SK-N-SH (cell line): ENCODE measurements at regions not wholly inside any gene's neighbourhood (a gene's known extent, or its start where the extent isn't known, plus 50 kb on each side); places are given as distances from the start of the nearest gene placed in this dataset.

Experiments
- CTCF ChIA-PET: fragments of 300-600, 350-600 bp; formaldehyde crosslinking; extraction: SDS; loops from one replicate; lab custom pipeline; 2021; lab: Yijun Ruan, JAX
- POLR2A ChIA-PET: fragments of 350-600 bp; sonication (Branson Sonifier 250); formaldehyde crosslinking; extraction: SDS; loops from one replicate; lab custom pipeline; 2020; ENCODE audit warnings: antibody characterized with exemption, inconsistent platforms; lab: Yijun Ruan, JAX
- DNase-seq: peaks from one replicate; pipeline ENCODE4 v3.0.0; 2012
- H2AFZ ChIP-seq: fragments of 200-600 bp; sonication (generic); 2 replicates; pipeline ENCODE4 v1.8.1; 2016; ENCODE audit warnings: antibody characterized with exemption, mild to moderate bottlenecking, low read depth
- H3F3A ChIP-seq: fragments of 200-600 bp; sonication (generic); replicated peaks from 2 replicates; pipeline ENCODE3; 2016; ENCODE audit warnings: antibody characterized with exemption, mild to moderate bottlenecking; ENCODE audit not compliant: insufficient read depth
- H3K27ac ChIP-seq, 2 experiments: fragments of 200-500 bp in 1 of 2; fragments of 200-600 bp in 1 of 2; sonication (Bioruptor generic) in 1 of 2; sonication (generic), shearing (Covaris generic) in 1 of 2; 2 replicates each; pipeline versions ENCODE4 v1.5.1 to v1.6.1; 2014 to 2016; ENCODE audit warnings: low read depth in 2 of 2, inconsistent platforms in 1 of 2, low read length in 1 of 2, mild to moderate bottlenecking in 1 of 2, mixed read lengths in 1 of 2
- H3K27me3 ChIP-seq: fragments of 200-600 bp; sonication (generic), shearing (Covaris generic); 2 replicates; pipeline ENCODE4 v1.6.1; 2016; ENCODE audit warnings: mixed run types; ENCODE audit not compliant: insufficient read depth
- H3K36me3 ChIP-seq, 2 experiments: fragments of 200-500 bp in 1 of 2; fragments of 200-600 bp in 1 of 2; sonication (Bioruptor generic) in 1 of 2; sonication (generic) in 1 of 2; replicated peaks in 1 of 2; 2 replicates each; pipeline versions ENCODE3 to v1.5.1; 2014 to 2016; ENCODE audit warnings: low read length in 1 of 2, mild to moderate bottlenecking in 1 of 2; ENCODE audit not compliant: insufficient read depth in 2 of 2, control insufficient read depth in 1 of 2
- H3K4me1 ChIP-seq, 2 experiments: fragments of 200-500 bp in 1 of 2; fragments of 200-600 bp in 1 of 2; sonication (Bioruptor generic) in 1 of 2; sonication (generic), shearing (Covaris generic) in 1 of 2; 2 replicates each; pipeline versions ENCODE4 v1.5.1 to v1.6.1; 2014 to 2016; ENCODE audit warnings: low read depth in 1 of 2, low read length in 1 of 2, mixed run types in 1 of 2; ENCODE audit not compliant: insufficient read depth in 2 of 2, control insufficient read depth in 1 of 2
- H3K4me2 ChIP-seq: fragments of 200-600 bp; sonication (generic), shearing (Covaris generic); 2 replicates; pipeline ENCODE4 v1.6.1; 2017; ENCODE audit warnings: mixed run types
- H3K4me3 ChIP-seq, 2 experiments: fragments of 200-500 bp in 1 of 2; fragments of 200-600 bp in 1 of 2; sonication (Bioruptor generic) in 1 of 2; sonication (generic), shearing (Covaris generic) in 1 of 2; 2 replicates each; pipeline versions ENCODE4 v1.5.1 to v1.8.1; 2014 to 2016; ENCODE audit warnings: low read depth in 2 of 2, inconsistent platforms in 1 of 2, low read length in 1 of 2, mild to moderate bottlenecking in 1 of 2, mixed read lengths in 1 of 2, moderate library complexity in 1 of 2
- H3K79me2 ChIP-seq: fragments of 200-600 bp; sonication (generic); 2 replicates; pipeline ENCODE4 v1.8.1; 2017; ENCODE audit warnings: mild to moderate bottlenecking; ENCODE audit not compliant: insufficient read depth
- H3K9ac ChIP-seq: fragments of 200-600 bp; sonication (generic); 2 replicates; pipeline ENCODE4 v1.6.1; 2017; ENCODE audit warnings: mixed run types
- H3K9me2 ChIP-seq: fragments of 200-600 bp; sonication (generic); 2 replicates; pipeline ENCODE4 v1.6.1; 2017; ENCODE audit warnings: mixed run types
- H3K9me3 ChIP-seq: fragments of 200-600 bp; sonication (generic); 2 replicates; pipeline ENCODE4 v1.6.1; 2017; ENCODE audit warnings: mixed run types, mild to moderate bottlenecking, moderate library complexity
- H4K20me1 ChIP-seq: fragments of 200-600 bp; sonication (generic); 2 replicates; pipeline ENCODE4 v1.6.1; 2017; ENCODE audit warnings: mild to moderate bottlenecking, mixed run types; ENCODE audit not compliant: insufficient read depth
- ELF1 ChIP-seq: IDR thresholded peaks from 2 replicates; pipeline ENCODE4 v1.4.0; 2012
- EZH2phosphoT487 ChIP-seq: fragments of 200-600 bp; sonication (generic); IDR thresholded peaks from 2 replicates; pipeline ENCODE4 v1.6.1; 2017; ENCODE audit warnings: low read depth, mixed run types, mild to moderate bottlenecking, antibody characterized with exemption, moderate library complexity, borderline replicate concordance
- FOSL2 ChIP-seq: IDR thresholded peaks from 2 replicates; pipeline ENCODE4 v1.4.0; 2012; ENCODE audit warnings: low read depth, mild to moderate bottlenecking, moderate library complexity, borderline replicate concordance
- FOXM1 ChIP-seq: IDR thresholded peaks from 2 replicates; pipeline ENCODE4 v1.4.0; 2012; ENCODE audit warnings: low read depth, mild to moderate bottlenecking
- MAX ChIP-seq: IDR thresholded peaks from 2 replicates; pipeline ENCODE4 v1.4.0; 2012; ENCODE audit warnings: low read depth
- MEF2A ChIP-seq: IDR thresholded peaks from 2 replicates; pipeline ENCODE4 v1.4.0; 2012; ENCODE audit warnings: low read depth, borderline replicate concordance
- MXI1 ChIP-seq: IDR thresholded peaks from 2 replicates; pipeline ENCODE4 v1.6.1; 2012; ENCODE audit warnings: mild to moderate bottlenecking, low read depth, low read length, improper control_type of control experiment
- NFIC ChIP-seq: IDR thresholded peaks from 2 replicates; pipeline ENCODE4 v1.4.0; 2012; ENCODE audit warnings: borderline replicate concordance
- RAD21 ChIP-seq: IDR thresholded peaks from 2 replicates; pipeline ENCODE4 v1.6.1; 2012; ENCODE audit warnings: mild to moderate bottlenecking, low read length
- RCOR1 ChIP-seq: fragments of 150-350 bp; IDR thresholded peaks from 2 replicates; pipeline ENCODE4 v1.6.1; 2017; ENCODE audit warnings: antibody characterized with exemption, low read length
- RXRA ChIP-seq: IDR thresholded peaks from 2 replicates; pipeline ENCODE4 v1.4.0; 2012; ENCODE audit warnings: low read depth, mild to moderate bottlenecking, borderline replicate concordance
- SIN3A ChIP-seq: IDR thresholded peaks from 2 replicates; pipeline ENCODE4 v1.6.1; 2012; ENCODE audit warnings: low read depth, mild to moderate bottlenecking, low read length, moderate library complexity, borderline replicate concordance
- SMC3 ChIP-seq: IDR thresholded peaks from 2 replicates; pipeline ENCODE4 v1.6.1; 2012; ENCODE audit warnings: low read depth, low read length, improper control_type of control experiment
- TAF1 ChIP-seq: IDR thresholded peaks from 2 replicates; pipeline ENCODE4 v1.6.1; 2012; ENCODE audit warnings: low read depth, mild to moderate bottlenecking, low read length, moderate library complexity, borderline replicate concordance
- USF1 ChIP-seq: IDR thresholded peaks from 2 replicates; pipeline ENCODE4 v1.4.0; 2012; ENCODE audit warnings: low read depth, borderline replicate concordance
- USF2 ChIP-seq: fragments of 150-350 bp; IDR thresholded peaks from 2 replicates; pipeline ENCODE4 v1.6.1; 2017; ENCODE audit warnings: antibody characterized with exemption, low read length, low read depth, borderline replicate concordance
- YY1 ChIP-seq: IDR thresholded peaks from 2 replicates; pipeline ENCODE4 v1.4.0; 2012; ENCODE audit warnings: low read depth, mild to moderate bottlenecking
- ZBTB33 ChIP-seq: IDR thresholded peaks from 2 replicates; pipeline ENCODE4 v1.4.0; 2012; ENCODE audit warnings: low read depth, borderline replicate concordance
- WGBS: methylation state at CpG from one replicate; pipeline ENCODE4 v1.1.6; 2017; ENCODE audit warnings: low lambda C conversion rate; 5-methylcytosine and 5-hydroxymethylcytosine counted together

- Histone ChIP-seq H3K4me1 (peaks cover 17 to 38% of the 10 kb centered on the region in 2 experiments; a peak in 3 of 4 replicates), H3K9ac (no peak overlapping the region), H3K27ac (no peak overlapping the region), H3K79me2 (no peaks in the 10 kb centered on the region), H3F3A (peaks cover 3% of the 10 kb centered on the region), H3K9me2 (no peaks in the 10 kb centered on the region), H3K4me3 (no peak overlapping the region), H3K9me3 (no peaks in the 10 kb centered on the region), H4K20me1 (no peaks in the 10 kb centered on the region), H2AFZ (no peak overlapping the region), H3K4me2 (no peak overlapping the region), H3K36me3 (no peaks in the 10 kb centered on the region), H3K27me3 (no peaks in the 10 kb centered on the region)
- ChIA-PET CTCF (interaction anchor here (0.9 kb wide), 1 partner anchor 33 kb away, joined by 3 read pairs; no protein-coding TSS in a partner anchor), POLR2A (no interaction called here)
- TF ChIP-seq EZH2phosphoT487 (no peak), ZBTB33 (no peak), FOXM1 (no peak), NFIC (no peak), FOSL2 (no peak), RCOR1 (no peak), SMC3 (no peak), SIN3A (no peak), MAX (no peak), TAF1 (no peak)
- WGBS, result 89% methylated on average over 16 of the region's 16 CpGs
- no peak for DNase-seq
Observed at GRCh38 chr2:8546612-8547283, 135.1 kb upstream of the ID2 start.

- Histone ChIP-seq H3K79me2 (no peaks in the 10 kb centered on the region), H3K36me3 (no peaks in the 10 kb centered on the region), H3K9ac (no peak overlapping the region), H3K27me3 (no peaks in the 10 kb centered on the region), H3F3A (peaks cover 3% of the 10 kb centered on the region), H3K9me3 (no peaks in the 10 kb centered on the region), H3K4me2 (no peak overlapping the region), H3K4me3 (no peak overlapping the region), H2AFZ (no peak overlapping the region), H3K27ac (no peak overlapping the region), H3K9me2 (no peaks in the 10 kb centered on the region), H3K4me1 (peaks cover 17 to 35% of the 10 kb centered on the region in 2 experiments; a peak in 3 of 4 replicates), H4K20me1 (no peaks in the 10 kb centered on the region)
- ChIA-PET CTCF (interaction anchor here (0.8 to 1.1 kb wide), 2 partner anchors 11 to 1120 kb away, joined by 3 to 4 read pairs; no protein-coding TSS in a partner anchor), POLR2A (no interaction called here)
- WGBS, result 93% methylated on average over 20 of the region's 20 CpGs
- no peak for DNase-seq
- TF ChIP-seq YY1 (no peak), RXRA (no peak), ELF1 (no peak), RAD21 (no peak), NFIC (no peak), ZBTB33 (no peak), FOXM1 (no peak), MXI1 (no peak), MEF2A (no peak), SMC3 (no peak), USF1 (no peak), USF2 (no peak)
Observed at GRCh38 chr2:8547284-8548064, 134.4 kb upstream of the ID2 start.
